Adrenal gland (tissue), 9 donors: ENCODE measurements at regions not wholly inside any gene's neighbourhood (a gene's known extent, or its start where the extent isn't known, plus 50 kb on each side); places are given as distances from the start of the nearest gene placed in this dataset.

Experiments used
- DNase-seq, 7 donors: peaks; one replicate each; pipeline ENCODE4 v3.0.0-alpha.2; 2019 to 2020
- H3K27ac ChIP-seq, 5 donors: fragments of 200-600 bp; sonication (generic) in 4 of 5; 1 replicate in 3 of 5; 2 replicates in 2 of 5; pipeline versions ENCODE4 v1.5.1 to v1.8.0; 2016 to 2020; ENCODE audit warnings: mild to moderate bottlenecking in 1 of 5
- H3K27me3 ChIP-seq: fragments of 200-600 bp; 2 replicates; pipeline ENCODE4 v1.8.0; 2021
- H3K36me3 ChIP-seq, 2 donors: fragments of 200-600 bp; replicated peaks in 1 of 2; 1 replicate in 1 of 2; 2 replicates in 1 of 2; pipeline versions ENCODE4 v1.5.1 to v1.8.0; 2018 to 2022
- H3K4me1 ChIP-seq, 2 donors: fragments of 200-600 bp; replicated peaks in 1 of 2; 1 replicate in 1 of 2; 2 replicates in 1 of 2; pipeline versions ENCODE4 v1.5.1 to v1.8.0; 2018 to 2021
- H3K4me3 ChIP-seq, 4 donors: fragments of 200-600 bp; sonication (generic) in 3 of 4; one replicate each; pipeline ENCODE4 v1.5.1; 2016 to 2018
- H3K9me3 ChIP-seq, 3 donors: fragments of 200-600 bp; sonication (generic) in 1 of 3; replicated peaks in 1 of 3; 1 replicate in 2 of 3; 2 replicates in 1 of 3; pipeline versions ENCODE4 v1.5.1 to v1.8.0; 2016 to 2021
- POLR2A ChIP-seq, 2 donors: fragments of 450-650 bp; IDR thresholded peaks; one replicate each; pipeline ENCODE4 v1.6.1; 2017; ENCODE audit warnings: antibody characterized with exemption in 2 of 2, mild to moderate bottlenecking in 2 of 2, moderate library complexity in 1 of 2
- WGBS, 4 donors: extraction: QIAGEN DNeasy Blood & Tissue Kit in 2 of 4; methylation state at CpG; one replicate each; pipeline versions ENCODE4 v1.1.5 to v1.1.7; 2013 to 2017; 5-methylcytosine and 5-hydroxymethylcytosine counted together
- intact Hi-C, 2 donors: fragments of 100-400 bp; cut with DNase I; formaldehyde crosslinking; loops; one replicate each; pipeline versions ENCODE4 v1.14.1 to v1.15.0; 2022 to 2023
- TF ChIP-seq, protein P1 (sequence below), 6 experiments: fragments of 450-650 bp in 4 of 6; fragments of 200-600 bp in 2 of 6; sonication (generic) in 1 of 6; IDR thresholded peaks; 1 replicate in 5 of 6; 2 replicates in 1 of 6; pipeline versions ENCODE4 v1.5.1 to v1.8.0; 2016 to 2021; ENCODE audit warnings: antibody characterized with exemption in 6 of 6, mild to moderate bottlenecking in 2 of 6, moderate library complexity in 1 of 6
- donor health status: healthy with polysubstance abuse.
- donor health status: Bipolar disorder and iron deficiency.
- donor health status: DM: yes; HTN: yes; CAD: no.
- donor health status: DM: no; HTN: no; CAD: no.
- donor health status: DM: no; HTN: no; CAD: no.

DNA sequence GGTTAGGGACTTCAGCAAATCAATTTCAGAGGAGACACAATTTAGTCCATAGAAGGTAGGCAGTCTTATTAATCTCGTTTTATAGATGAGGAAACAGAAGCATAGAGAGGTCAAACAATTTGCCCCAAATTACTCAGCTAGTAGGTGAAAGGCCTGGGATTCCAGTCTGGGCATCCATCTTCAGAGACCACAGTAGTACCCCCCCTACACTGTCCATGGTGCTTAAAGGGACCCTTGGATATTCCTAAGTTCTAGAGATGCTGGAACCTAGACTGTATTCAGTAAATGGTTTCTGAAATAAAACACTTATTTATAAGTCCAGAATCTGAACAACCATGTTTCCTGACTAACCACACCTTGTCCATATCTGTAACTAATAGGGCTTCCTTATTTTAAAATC lies 174.8 kb downstream of the CEP135 start:
- DNase-seq = no peak
- H3K9me3 ChIP-seq = no peaks in the 10 kb centered on the region
- no peaks in the 10 kb centered on the region for H3K4me1 ChIP-seq
- no peaks in the 10 kb centered on the region for H3K36me3 ChIP-seq
- WGBS, 4 donors = 33 to 60% (median 48%) methylated on average over 1 of the region's 1 CpG
- no peak overlapping the region for H3K27ac ChIP-seq
- no peaks in the 10 kb centered on the region for H3K27me3 ChIP-seq
- TF ChIP-seq POLR2A (IDR thresholded peaks at IDR 0.05) = no peak
- TF ChIP-seq, protein P1, sequence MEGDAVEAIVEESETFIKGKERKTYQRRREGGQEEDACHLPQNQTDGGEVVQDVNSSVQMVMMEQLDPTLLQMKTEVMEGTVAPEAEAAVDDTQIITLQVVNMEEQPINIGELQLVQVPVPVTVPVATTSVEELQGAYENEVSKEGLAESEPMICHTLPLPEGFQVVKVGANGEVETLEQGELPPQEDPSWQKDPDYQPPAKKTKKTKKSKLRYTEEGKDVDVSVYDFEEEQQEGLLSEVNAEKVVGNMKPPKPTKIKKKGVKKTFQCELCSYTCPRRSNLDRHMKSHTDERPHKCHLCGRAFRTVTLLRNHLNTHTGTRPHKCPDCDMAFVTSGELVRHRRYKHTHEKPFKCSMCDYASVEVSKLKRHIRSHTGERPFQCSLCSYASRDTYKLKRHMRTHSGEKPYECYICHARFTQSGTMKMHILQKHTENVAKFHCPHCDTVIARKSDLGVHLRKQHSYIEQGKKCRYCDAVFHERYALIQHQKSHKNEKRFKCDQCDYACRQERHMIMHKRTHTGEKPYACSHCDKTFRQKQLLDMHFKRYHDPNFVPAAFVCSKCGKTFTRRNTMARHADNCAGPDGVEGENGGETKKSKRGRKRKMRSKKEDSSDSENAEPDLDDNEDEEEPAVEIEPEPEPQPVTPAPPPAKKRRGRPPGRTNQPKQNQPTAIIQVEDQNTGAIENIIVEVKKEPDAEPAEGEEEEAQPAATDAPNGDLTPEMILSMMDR (IDR thresholded peaks at IDR 0.05) = no peak
- H3K4me3 ChIP-seq = no peak overlapping the region
- intact Hi-C loops = no loop called here

DNA sequence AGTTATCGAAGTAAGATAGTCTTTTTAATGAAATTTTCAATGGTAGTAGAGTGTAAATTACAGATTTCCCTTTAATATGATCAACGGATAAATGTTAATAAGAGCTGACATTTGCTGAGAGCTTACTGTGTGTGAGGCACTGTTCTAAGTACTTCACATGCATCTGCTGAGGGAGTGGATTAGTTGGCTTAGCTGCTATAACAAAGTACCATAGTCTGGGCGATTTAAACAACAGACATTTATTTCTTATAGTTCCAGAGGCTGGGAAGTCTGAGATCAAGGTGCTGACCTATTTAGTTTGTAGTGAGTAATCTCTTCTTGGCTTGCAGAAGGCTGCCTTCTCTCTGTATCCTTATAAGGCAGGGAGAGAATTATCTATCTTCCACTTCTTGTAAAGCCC lies 174.3 kb downstream of the CEP135 start:
- H3K9me3 ChIP-seq = no peaks in the 10 kb centered on the region
- 45 to 62% (median 55%) methylated on average over 3 of the region's 3 CpGs for WGBS, 4 donors
- H3K36me3 ChIP-seq = no peaks in the 10 kb centered on the region
- no peak overlapping the region for H3K4me3 ChIP-seq
- H3K4me1 ChIP-seq = no peaks in the 10 kb centered on the region
- no peak for TF ChIP-seq POLR2A (IDR thresholded peaks at IDR 0.05)
- TF ChIP-seq, protein P1 (IDR thresholded peaks at IDR 0.05) = no peak
- H3K27me3 ChIP-seq = no peaks in the 10 kb centered on the region
- intact Hi-C loops = no loop called here
- no peak for DNase-seq
- H3K27ac ChIP-seq = no peak overlapping the region

DNA sequence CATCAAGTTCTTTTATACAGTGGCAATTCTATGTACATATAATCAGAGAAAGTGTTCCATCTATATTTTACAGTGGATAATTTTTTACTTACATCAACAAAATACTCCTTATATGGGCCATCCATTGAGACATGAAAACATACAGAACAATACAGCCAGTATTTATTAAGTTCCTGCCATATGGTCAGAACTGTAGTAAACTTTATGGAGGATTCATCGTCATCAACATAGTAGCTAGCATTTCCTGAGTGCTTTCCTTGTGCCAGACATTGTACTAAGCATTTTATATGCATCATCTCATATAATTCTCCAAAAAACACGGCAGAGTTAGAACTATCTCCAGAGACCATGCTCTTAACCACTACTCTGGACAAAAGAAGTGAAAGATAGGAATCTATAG lies 170.1 kb downstream of the CEP135 start:
- Histone ChIP-seq H3K4me1 (peaks cover 0 to 5% of the 10 kb centered on the region in 2 donors), H3K9me3 (no peaks in the 10 kb centered on the region), H3K27ac (no peak overlapping the region), H3K27me3 (no peaks in the 10 kb centered on the region), H3K36me3 (no peaks in the 10 kb centered on the region), H3K4me3 (no peak overlapping the region)
- WGBS, 4 donors = 73 to 83% (median 78%) methylated on average over 2 of the region's 2 CpGs
- intact Hi-C loops = no loop called here
- DNase-seq = no peak
- TF ChIP-seq POLR2A (IDR thresholded peaks at IDR 0.05) = no peak
- TF ChIP-seq, protein P1 (IDR thresholded peaks at IDR 0.05) = no peak

DNA sequence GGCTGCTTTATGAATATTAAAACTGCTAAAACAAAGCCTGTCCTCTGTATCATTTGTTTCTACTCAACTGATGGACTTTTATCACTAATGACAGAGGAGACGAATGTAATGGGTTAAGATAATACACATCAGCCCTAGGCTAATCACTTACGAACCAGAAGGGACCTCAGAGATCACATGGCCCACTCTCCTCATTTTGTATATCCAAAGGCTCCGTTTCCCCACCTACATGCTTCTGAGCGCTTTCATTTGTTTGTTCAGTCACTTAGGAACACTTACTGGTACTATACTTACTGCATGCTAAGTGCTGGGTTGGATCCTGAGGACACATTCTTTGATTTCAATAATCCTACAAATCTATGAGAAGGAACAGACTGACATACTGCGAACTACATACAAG lies 169.3 kb downstream of the CEP135 start:
- Histone ChIP-seq H3K9me3 (no peaks in the 10 kb centered on the region), H3K36me3 (no peaks in the 10 kb centered on the region), H3K4me1 (peaks cover 0 to 5% of the 10 kb centered on the region in 2 donors), H3K27ac (no peak overlapping the region), H3K27me3 (no peaks in the 10 kb centered on the region), H3K4me3 (no peak overlapping the region)
- intact Hi-C loops = no loop called here
- TF ChIP-seq, protein P1 (IDR thresholded peaks at IDR 0.05) = no peak
- no peak for DNase-seq
- 69 to 81% (median 76%) methylated on average over 5 of the region's 5 CpGs for WGBS, 4 donors
